ENCODE measurements at regions not wholly inside any gene's neighbourhood (a gene's known extent, or its start where the extent isn't known, plus 50 kb on each side); places are given as distances from the start of the nearest gene placed in this dataset.
"Not testable (repeated sequence)": the region's sequence is repeated elsewhere in the genome, so short reads cannot be mapped to it uniquely, and the experiment has no call there.

- no peak for DNase-seq
These were observed 476.6 kb downstream of the IRS2 start for GRCh38 chr13:109309625-109310363.

- DNase-seq: no peak
These were observed 479.4 kb downstream of the IRS2 start for GRCh38 chr13:109307027-109307426.

- no peak for DNase-seq
These were observed 484.7 kb downstream of the IRS2 start for GRCh38 chr13:109301726-109302125.

- no peak for DNase-seq
These were observed 485.1 kb downstream of the IRS2 start for GRCh38 chr13:109301276-109301675.

- DNase-seq: no peak
These were observed 488.8 kb downstream of the IRS2 start for GRCh38 chr13:109297628-109298027.

- no peak for DNase-seq
These were observed 493.2 kb downstream of the IRS2 start for GRCh38 chr13:109293166-109293565.

- DNase-seq: no peak
These were observed 498.2 kb downstream of the IRS2 start for GRCh38 chr13:109288151-109288709.

- no peak for DNase-seq
These were observed 498.8 kb downstream of the IRS2 start for GRCh38 chr13:109287553-109287952.

- no peak for DNase-seq
These were observed 500.8 kb downstream of the IRS2 start for GRCh38 chr13:109285586-109285985.

- no peak for DNase-seq
These were observed 504.3 kb downstream of the IRS2 start for GRCh38 chr13:109281903-109282635.

- no peak for DNase-seq
These were observed 505.1 kb downstream of the IRS2 start for GRCh38 chr13:109281017-109281902.

GRCh38 chr13:109276261-109276660, 510.1 kb downstream of the IRS2 start:
- DNase-seq: no peak

- no peak for DNase-seq
These were observed 510.5 kb downstream of the IRS2 start for GRCh38 chr13:109275852-109276251.

- DNase-seq: no peak
These were observed 511.1 kb downstream of the IRS2 start for GRCh38 chr13:109275139-109275745.

GRCh38 chr13:109274188-109274821, 512.1 kb downstream of the IRS2 start:
- DNase-seq: no peak

- no peak for DNase-seq
These were observed 513.0 kb downstream of the IRS2 start for GRCh38 chr13:109273326-109273751.

GRCh38 chr13:109272595-109273325, 513.6 kb downstream of the IRS2 start:
- DNase-seq: no peak

- no peak for DNase-seq
These were observed 514.5 kb downstream of the IRS2 start for GRCh38 chr13:109271555-109272541.

GRCh38 chr13:109271061-109271460, 515.3 kb downstream of the IRS2 start:
- no peak for DNase-seq

- not testable (repeated sequence) for DNase-seq
These were observed 517.0 kb downstream of the IRS2 start for GRCh38 chr13:109269381-109269780.

Data from GF-D8 (cell line).